GM12878 (cell line): ENCODE measurements at regions not wholly inside any gene's neighbourhood (a gene's known extent, or its start where the extent isn't known, plus 50 kb on each side); places are given as distances from the start of the nearest gene placed in this dataset.

ENCODE experiments used
- ATAC-seq: fragments of 200-7000 bp; cut with Tn5 transposase; 3 replicates; pipeline ENCODE4 v1.9.1; 2020; ENCODE audit warnings: mild to moderate bottlenecking, moderate library complexity
- BruUV-seq: library from RNA; stranded (reverse); fragments of 400-500 nt; replicated peaks from 2 replicates; lab custom pipeline; 2021; lab: Mats Ljungman, UMichigan
- CTCF ChIA-PET: fragments of 300-600 bp; sonication (Branson Sonifier 250); formaldehyde crosslinking; extraction: SDS; loops from one replicate; lab custom pipeline; 2021; ENCODE audit warnings: inconsistent platforms; lab: Yijun Ruan, JAX
- POLR2A ChIA-PET: fragments of 350-600 bp; formaldehyde crosslinking; extraction: SDS; loops from one replicate; lab custom pipeline; 2021; ENCODE audit warnings: inconsistent platforms; lab: Charles Lee
- RAD21 ChIA-PET: fragments of 300-600 bp; sonication (Branson Sonifier 250); formaldehyde crosslinking; loops from one replicate; lab custom pipeline; 2023; ENCODE audit warnings: antibody characterized with exemption; ENCODE audit not compliant: unreplicated experiment; lab: Charles Lee
- SMC1A ChIA-PET: fragments of 300-600 bp; sonication (Branson Sonifier 250); formaldehyde crosslinking; loops from one replicate; lab custom pipeline; 2023; ENCODE audit not compliant: unreplicated experiment, uncharacterized antibody; lab: Charles Lee
- DNase-seq: peaks from one replicate; pipeline ENCODE4 v3.0.0-alpha.2; 2011; ENCODE audit warnings: low read depth, low spot score
- FAIRE-seq: peaks from 3 replicates; lab custom pipeline; 2011; peaks lifted over from hg19 to GRCh38; lab: Jason Lieb, UNC
- H2AFZ ChIP-seq: 2 replicates; pipeline ENCODE4 v1.6.0; 2011; ENCODE audit warnings: low read depth, low read length, control low read depth; ENCODE audit not compliant: control insufficient read depth
- H3K27ac ChIP-seq: 2 replicates; pipeline ENCODE4 v1.5.1; 2011; ENCODE audit warnings: control low read depth; ENCODE audit not compliant: control insufficient read depth, insufficient read depth
- H3K27me3 ChIP-seq, 2 experiments: replicated peaks in 1 of 2; 2 replicates each; pipeline versions ENCODE4 v1.6.0 to v1.6.1; 2011; ENCODE audit warnings: low read length in 1 of 2; ENCODE audit not compliant: control insufficient read depth in 2 of 2, insufficient read depth in 2 of 2
- H3K36me3 ChIP-seq, 2 experiments: 2 replicates each; pipeline ENCODE4 v1.5.1; 2011; ENCODE audit warnings: low read length in 1 of 2; ENCODE audit not compliant: control insufficient read depth in 2 of 2, insufficient read depth in 2 of 2
- H3K4me1 ChIP-seq: 2 replicates; pipeline ENCODE4 v1.6.1; 2011; ENCODE audit warnings: mild to moderate bottlenecking, low read length, moderate library complexity, mixed read lengths; ENCODE audit not compliant: control insufficient read depth, insufficient read depth
- H3K4me2 ChIP-seq: 2 replicates; pipeline ENCODE4 v1.6.0; 2011; ENCODE audit warnings: control low read depth; ENCODE audit not compliant: control insufficient read depth, insufficient read depth
- H3K4me3 ChIP-seq: fragments of 200-600 bp; sonication (generic); 2 replicates; pipeline ENCODE4 v1.5.1; 2016
- H3K79me2 ChIP-seq: 2 replicates; pipeline ENCODE4 v1.6.0; 2011; ENCODE audit warnings: low read length; ENCODE audit not compliant: control insufficient read depth, insufficient read depth
- H3K9ac ChIP-seq: 2 replicates; pipeline ENCODE4 v1.8.0; 2011; ENCODE audit warnings: low read length, control low read depth, mixed read lengths; ENCODE audit not compliant: control insufficient read depth, insufficient read depth
- H3K9me3 ChIP-seq: replicated peaks from 3 replicates; pipeline ENCODE4 v1.5.1; 2011; ENCODE audit warnings: mild to moderate bottlenecking, low read length; ENCODE audit not compliant: control insufficient read depth, insufficient read depth
- H4K20me1 ChIP-seq: 2 replicates; pipeline ENCODE4 v1.6.0; 2011; ENCODE audit not compliant: control insufficient read depth, insufficient read depth
- CHD1 ChIP-seq: IDR thresholded peaks from 2 replicates; pipeline ENCODE4 v1.6.1; 2012; ENCODE audit warnings: low read depth, low read length, improper control_type of control experiment
- EGR1 ChIP-seq, 2 experiments: IDR thresholded peaks; 1 replicate in 1 of 2; 2 replicates in 1 of 2; pipeline ENCODE4 v1.6.1; 2011 to 2012; ENCODE audit warnings: low read depth in 2 of 2, low read length in 2 of 2, borderline replicate concordance in 1 of 2, mild to moderate bottlenecking in 1 of 2, moderate library complexity in 1 of 2
- HCFC1 ChIP-seq: fragments of 150-350 bp; IDR thresholded peaks from 2 replicates; pipeline ENCODE4 v1.6.1; 2014; ENCODE audit warnings: low read length
- PAX5 ChIP-seq: IDR thresholded peaks from 2 replicates; pipeline ENCODE4 v1.6.1; 2011; ENCODE audit warnings: low read depth, low read length, borderline replicate concordance
- RUNX3 ChIP-seq: IDR thresholded peaks from 2 replicates; pipeline ENCODE4 v1.6.1; 2012; ENCODE audit warnings: low read length, inconsistent platforms
- SIN3A ChIP-seq: IDR thresholded peaks from 2 replicates; pipeline ENCODE4 v1.6.1; 2012; ENCODE audit warnings: low read depth, low read length, improper control_type of control experiment
- SIX5 ChIP-seq: IDR thresholded peaks from 2 replicates; pipeline ENCODE4 v1.6.1; 2011; ENCODE audit warnings: mild to moderate bottlenecking, low read depth, low read length, moderate library complexity; ENCODE audit not compliant: severe bottlenecking
- SPI1 ChIP-seq: IDR thresholded peaks from 2 replicates; pipeline ENCODE4 v1.6.1; 2011; ENCODE audit warnings: low read depth, mild to moderate bottlenecking, low read length, moderate library complexity, borderline replicate concordance; ENCODE audit not compliant: insufficient read depth
- SREBF2 ChIP-seq: IDR thresholded peaks from 2 replicates; pipeline ENCODE4 v1.6.1; 2012; ENCODE audit warnings: mild to moderate bottlenecking, low read length
- ZBED1 ChIP-seq: IDR thresholded peaks from 2 replicates; pipeline ENCODE4 v1.6.1; 2016; ENCODE audit warnings: borderline replicate concordance
- WGBS: methylation state at CpG from one replicate; pipeline ENCODE4 v1.1.6; 2016; ENCODE audit warnings: low lambda C conversion rate; ENCODE audit not compliant: insufficient replicate concordance, insufficient coverage; ENCODE audit errors: missing lambda C conversion rate; 5-methylcytosine and 5-hydroxymethylcytosine counted together
- in situ Hi-C: fragments of 300-500 bp; cut with MboI; formaldehyde crosslinking; loops from 9 replicates; pipeline ENCODE4 v1.14.3; 2018; ENCODE audit warnings: mixed read lengths
- intact Hi-C: fragments of 100-400 bp; cut with micrococcal nuclease; formaldehyde crosslinking; loops from one replicate; pipeline ENCODE4 v1.14.2; 2022; ENCODE audit not compliant: unreplicated experiment
- TF ChIP-seq, protein P1 (sequence below): fragments of 450-650 bp; formaldehyde crosslinking; IDR thresholded peaks from 2 replicates; pipeline ENCODE4 v1.4.0; 2020; ENCODE audit warnings: mild to moderate bottlenecking, moderate library complexity
- TF ChIP-seq, protein P2 (sequence below): fragments of 450-650 bp; IDR thresholded peaks from 2 replicates; pipeline ENCODE4 v1.6.1; 2016; ENCODE audit warnings: mild to moderate bottlenecking
- TF ChIP-seq, protein P3 (sequence below): fragments of 450-650 bp; IDR thresholded peaks from 2 replicates; pipeline ENCODE4 v1.6.1; 2018; ENCODE audit warnings: borderline replicate concordance, mild to moderate bottlenecking; ENCODE audit not compliant: partially characterized antibody

DNA sequence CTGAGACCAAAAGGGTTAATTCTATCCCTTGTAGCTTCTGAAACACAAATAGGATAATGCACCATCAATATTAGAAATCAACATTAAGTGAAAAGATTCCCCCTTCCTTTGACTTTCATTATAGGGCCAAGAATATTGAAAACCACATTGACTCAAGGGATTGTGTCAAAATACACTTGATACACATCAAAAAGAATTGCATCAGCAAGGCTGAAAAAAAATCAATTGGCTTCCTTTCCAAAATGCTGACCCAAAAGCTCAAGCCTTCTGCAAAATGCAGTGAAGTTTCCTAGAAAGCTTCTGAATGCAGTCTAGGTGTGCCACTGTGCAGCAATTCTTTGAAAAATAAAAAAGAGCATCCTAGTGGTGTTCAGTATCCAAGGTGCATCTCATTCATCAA is 674.4 kb downstream of the TOX3 start (continued):
- TF ChIP-seq, protein P1, sequence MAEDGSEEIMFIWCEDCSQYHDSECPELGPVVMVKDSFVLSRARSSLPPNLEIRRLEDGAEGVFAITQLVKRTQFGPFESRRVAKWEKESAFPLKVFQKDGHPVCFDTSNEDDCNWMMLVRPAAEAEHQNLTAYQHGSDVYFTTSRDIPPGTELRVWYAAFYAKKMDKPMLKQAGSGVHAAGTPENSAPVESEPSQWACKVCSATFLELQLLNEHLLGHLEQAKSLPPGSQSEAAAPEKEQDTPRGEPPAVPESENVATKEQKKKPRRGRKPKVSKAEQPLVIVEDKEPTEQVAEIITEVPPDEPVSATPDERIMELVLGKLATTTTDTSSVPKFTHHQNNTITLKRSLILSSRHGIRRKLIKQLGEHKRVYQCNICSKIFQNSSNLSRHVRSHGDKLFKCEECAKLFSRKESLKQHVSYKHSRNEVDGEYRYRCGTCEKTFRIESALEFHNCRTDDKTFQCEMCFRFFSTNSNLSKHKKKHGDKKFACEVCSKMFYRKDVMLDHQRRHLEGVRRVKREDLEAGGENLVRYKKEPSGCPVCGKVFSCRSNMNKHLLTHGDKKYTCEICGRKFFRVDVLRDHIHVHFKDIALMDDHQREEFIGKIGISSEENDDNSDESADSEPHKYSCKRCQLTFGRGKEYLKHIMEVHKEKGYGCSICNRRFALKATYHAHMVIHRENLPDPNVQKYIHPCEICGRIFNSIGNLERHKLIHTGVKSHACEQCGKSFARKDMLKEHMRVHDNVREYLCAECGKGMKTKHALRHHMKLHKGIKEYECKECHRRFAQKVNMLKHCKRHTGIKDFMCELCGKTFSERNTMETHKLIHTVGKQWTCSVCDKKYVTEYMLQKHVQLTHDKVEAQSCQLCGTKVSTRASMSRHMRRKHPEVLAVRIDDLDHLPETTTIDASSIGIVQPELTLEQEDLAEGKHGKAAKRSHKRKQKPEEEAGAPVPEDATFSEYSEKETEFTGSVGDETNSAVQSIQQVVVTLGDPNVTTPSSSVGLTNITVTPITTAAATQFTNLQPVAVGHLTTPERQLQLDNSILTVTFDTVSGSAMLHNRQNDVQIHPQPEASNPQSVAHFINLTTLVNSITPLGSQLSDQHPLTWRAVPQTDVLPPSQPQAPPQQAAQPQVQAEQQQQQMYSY (CRISPR knock-in tag) = no peak
- TF ChIP-seq SIX5 = no peak

DNA sequence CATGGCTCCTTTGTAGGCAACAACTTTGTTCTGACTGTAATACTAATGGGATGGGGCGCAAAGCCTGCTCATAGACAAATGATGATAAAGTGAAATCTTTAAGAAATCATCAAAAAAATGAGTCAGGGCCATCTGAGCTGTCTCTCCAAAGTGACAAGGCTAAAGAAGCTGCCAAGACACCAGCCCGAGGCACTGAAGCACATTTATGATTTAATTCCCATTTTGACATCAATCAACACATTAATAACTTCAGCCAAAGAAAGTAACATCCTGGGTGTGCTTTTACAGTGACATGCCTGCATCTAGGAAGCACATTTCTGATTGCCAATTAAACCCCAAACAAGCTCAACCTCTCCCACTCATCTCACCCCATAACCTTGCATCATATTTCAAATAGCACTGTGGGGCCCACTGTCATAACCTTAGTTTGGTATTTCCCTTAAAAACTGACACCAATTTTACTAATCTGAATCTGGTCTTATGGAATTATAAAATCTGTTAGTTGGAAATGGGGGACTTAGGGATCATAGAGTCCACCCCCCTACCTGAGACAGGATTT is 676.6 kb downstream of the TOX3 start:
- WGBS = 18% methylated on average over 2 of the region's 2 CpGs
- Histone ChIP-seq H2AFZ (no peak overlapping the region), H4K20me1 (no peaks in the 10 kb centered on the region), H3K79me2 (no peaks in the 10 kb centered on the region), H3K27me3 (no peaks in the 10 kb centered on the region), H3K4me2 (no peak overlapping the region), H3K9ac (no peak overlapping the region), H3K27ac (no peak overlapping the region), H3K9me3 (no peaks in the 10 kb centered on the region), H3K4me1 (no peaks in the 10 kb centered on the region), H3K4me3 (no peak overlapping the region), H3K36me3 (no peaks in the 10 kb centered on the region)
- ChIA-PET RAD21 (no interaction called here), POLR2A (no interaction called here), CTCF (no interaction called here), SMC1A (no interaction called here)
- FAIRE-seq = no peak
- in situ Hi-C loops = no loop called here
- intact Hi-C loops = no loop called here
- DNase-seq = no peak
- no TSS peak for BruUV-seq
- ATAC-seq = no peak
- TF ChIP-seq PAX5 (no peak), SPI1 (no peak), SREBF2 (no peak), CHD1 (no peak), SIN3A (no peak), ZBED1 (no peak), RUNX3 (no peak), EGR1 (IDR thresholded peaks at IDR 0.05; ENCODE audit: borderline replicate concordance in 1 of 2, low read depth in 2 of 2, low read length in 2 of 2) (no peak), HCFC1 (no peak)
- TF ChIP-seq, protein P2, sequence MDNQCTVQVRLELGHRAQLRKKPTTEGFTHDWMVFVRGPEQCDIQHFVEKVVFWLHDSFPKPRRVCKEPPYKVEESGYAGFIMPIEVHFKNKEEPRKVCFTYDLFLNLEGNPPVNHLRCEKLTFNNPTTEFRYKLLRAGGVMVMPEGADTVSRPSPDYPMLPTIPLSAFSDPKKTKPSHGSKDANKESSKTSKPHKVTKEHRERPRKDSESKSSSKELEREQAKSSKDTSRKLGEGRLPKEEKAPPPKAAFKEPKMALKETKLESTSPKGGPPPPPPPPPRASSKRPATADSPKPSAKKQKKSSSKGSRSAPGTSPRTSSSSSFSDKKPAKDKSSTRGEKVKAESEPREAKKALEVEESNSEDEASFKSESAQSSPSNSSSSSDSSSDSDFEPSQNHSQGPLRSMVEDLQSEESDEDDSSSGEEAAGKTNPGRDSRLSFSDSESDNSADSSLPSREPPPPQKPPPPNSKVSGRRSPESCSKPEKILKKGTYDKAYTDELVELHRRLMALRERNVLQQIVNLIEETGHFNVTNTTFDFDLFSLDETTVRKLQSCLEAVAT = no peak
- TF ChIP-seq, protein P3, sequence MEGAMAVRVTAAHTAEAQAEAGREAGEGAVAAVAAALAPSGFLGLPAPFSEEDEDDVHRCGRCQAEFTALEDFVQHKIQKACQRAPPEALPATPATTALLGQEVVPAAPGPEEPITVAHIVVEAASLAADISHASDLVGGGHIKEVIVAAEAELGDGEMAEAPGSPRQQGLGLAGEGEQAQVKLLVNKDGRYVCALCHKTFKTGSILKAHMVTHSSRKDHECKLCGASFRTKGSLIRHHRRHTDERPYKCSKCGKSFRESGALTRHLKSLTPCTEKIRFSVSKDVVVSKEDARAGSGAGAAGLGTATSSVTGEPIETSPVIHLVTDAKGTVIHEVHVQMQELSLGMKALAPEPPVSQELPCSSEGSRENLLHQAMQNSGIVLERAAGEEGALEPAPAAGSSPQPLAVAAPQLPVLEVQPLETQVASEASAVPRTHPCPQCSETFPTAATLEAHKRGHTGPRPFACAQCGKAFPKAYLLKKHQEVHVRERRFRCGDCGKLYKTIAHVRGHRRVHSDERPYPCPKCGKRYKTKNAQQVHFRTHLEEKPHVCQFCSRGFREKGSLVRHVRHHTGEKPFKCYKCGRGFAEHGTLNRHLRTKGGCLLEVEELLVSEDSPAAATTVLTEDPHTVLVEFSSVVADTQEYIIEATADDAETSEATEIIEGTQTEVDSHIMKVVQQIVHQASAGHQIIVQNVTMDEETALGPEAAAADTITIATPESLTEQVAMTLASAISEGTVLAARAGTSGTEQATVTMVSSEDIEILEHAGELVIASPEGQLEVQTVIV = no peak
